IMR-90 (cell line): ENCODE measurements at regions not wholly inside any gene's neighbourhood (a gene's known extent, or its start where the extent isn't known, plus 50 kb on each side); places are given as distances from the start of the nearest gene placed in this dataset.

Experiments used
- ATAC-seq: fragments of 200-7000 bp; cut with Tn5 transposase; 2 replicates; pipeline ENCODE4 v1.9.1; 2020; ENCODE audit warnings: low read depth, mild to moderate bottlenecking, moderate library complexity
- BruUV-seq: library from RNA; stranded (reverse); fragments of 400-500 nt; replicated peaks from 2 replicates; lab custom pipeline; 2021; lab: Mats Ljungman, UMichigan
- CTCF ChIA-PET: fragments of 300-600 bp; formaldehyde crosslinking; extraction: SDS; loops from one replicate; lab custom pipeline; 2021; ENCODE audit warnings: antibody characterized with exemption; lab: Yijun Ruan, JAX
- POLR2A ChIA-PET: fragments of 300-600 bp; sonication (Branson Sonifier 250); formaldehyde crosslinking; loops from one replicate; lab custom pipeline; 2022; ENCODE audit warnings: antibody characterized with exemption; ENCODE audit not compliant: unreplicated experiment; lab: Charles Lee
- DNase-seq: peaks from one replicate; pipeline ENCODE4 v3.0.0; 2013
- H2AFZ ChIP-seq: replicated peaks from 2 replicates; pipeline ENCODE3; 2013; ENCODE audit warnings: low read length, mild to moderate bottlenecking; ENCODE audit not compliant: poor library complexity
- H2AK5ac ChIP-seq: 2 replicates; pipeline ENCODE4 v1.6.1; 2013; ENCODE audit warnings: low read depth, low read length, inconsistent platforms
- H2AK9ac ChIP-seq: replicated peaks from 2 replicates; pipeline ENCODE3; 2013; ENCODE audit warnings: mild to moderate bottlenecking, low read depth, low read length, moderate library complexity; ENCODE audit not compliant: poor library complexity
- H2BK120ac ChIP-seq: 2 replicates; pipeline ENCODE4 v1.6.1; 2013; ENCODE audit warnings: low read depth, low read length, inconsistent platforms
- H2BK15ac ChIP-seq: 3 replicates; pipeline ENCODE4 v1.6.1; 2013; ENCODE audit warnings: low read depth, low read length, inconsistent platforms
- H2BK20ac ChIP-seq: 2 replicates; pipeline ENCODE4 v1.6.1; 2013; ENCODE audit warnings: low read depth, mild to moderate bottlenecking, inconsistent platforms, low read length, moderate library complexity
- H2BK5ac ChIP-seq: 2 replicates; pipeline ENCODE4 v1.6.1; 2013; ENCODE audit warnings: mild to moderate bottlenecking, low read depth, low read length, inconsistent platforms; ENCODE audit not compliant: poor library complexity, severe bottlenecking
- H3K14ac ChIP-seq: replicated peaks from 2 replicates; pipeline ENCODE4 v1.6.1; 2013; ENCODE audit warnings: low read depth, low read length, inconsistent platforms
- H3K18ac ChIP-seq: 2 replicates; pipeline ENCODE4 v1.6.1; 2013; ENCODE audit warnings: low read depth, low read length, control low read depth
- H3K23ac ChIP-seq: 2 replicates; pipeline ENCODE4 v1.6.1; 2013; ENCODE audit warnings: low read depth, low read length, inconsistent platforms
- H3K27ac ChIP-seq: 2 replicates; pipeline ENCODE4 v1.5.1; 2013; ENCODE audit warnings: mild to moderate bottlenecking, control low read depth, low read length; ENCODE audit not compliant: insufficient read depth
- H3K27me3 ChIP-seq: 2 replicates; pipeline ENCODE4 v1.6.1; 2013; ENCODE audit warnings: low read length; ENCODE audit not compliant: control insufficient read depth, insufficient read depth
- H3K36me3 ChIP-seq: 2 replicates; pipeline ENCODE4 v1.6.1; 2013; ENCODE audit warnings: low read length, mixed read lengths; ENCODE audit not compliant: control insufficient read depth, insufficient read depth
- H3K4ac ChIP-seq: 2 replicates; pipeline ENCODE4 v1.6.1; 2013; ENCODE audit warnings: low read depth, low read length, inconsistent platforms
- H3K4me1 ChIP-seq: 2 replicates; pipeline ENCODE4 v1.6.1; 2013; ENCODE audit warnings: low read length, mixed read lengths; ENCODE audit not compliant: control insufficient read depth, insufficient read depth
- H3K4me2 ChIP-seq: 2 replicates; pipeline ENCODE4 v1.6.1; 2013; ENCODE audit warnings: low read depth, mild to moderate bottlenecking, control low read depth, low read length, moderate library complexity
- H3K4me3 ChIP-seq: 2 replicates; pipeline ENCODE4 v1.5.1; 2013; ENCODE audit warnings: low read depth, mild to moderate bottlenecking, control low read depth, low read length, moderate library complexity; ENCODE audit not compliant: insufficient read depth
- H3K56ac ChIP-seq: 2 replicates; pipeline ENCODE4 v1.6.1; 2013; ENCODE audit warnings: low read length, inconsistent platforms; ENCODE audit not compliant: insufficient read depth; ENCODE audit errors: extremely low read depth
- H3K79me1 ChIP-seq, 2 experiments: 2 replicates each; pipeline ENCODE4 v1.6.1; 2013; ENCODE audit warnings: low read length in 2 of 2, inconsistent platforms in 1 of 2, low read depth in 1 of 2
- H3K9ac ChIP-seq: 2 replicates; pipeline ENCODE4 v1.6.1; 2013; ENCODE audit warnings: low read depth, low read length, control low read depth
- H3K9me1 ChIP-seq: 2 replicates; pipeline ENCODE4 v1.6.1; 2013; ENCODE audit warnings: low read length, inconsistent platforms; ENCODE audit not compliant: insufficient read depth
- H3K9me3 ChIP-seq: 2 replicates; pipeline ENCODE4 v1.6.1; 2013; ENCODE audit warnings: low read length; ENCODE audit not compliant: control insufficient read depth, insufficient read depth
- H4K20me1 ChIP-seq: 2 replicates; pipeline ENCODE4 v1.6.1; 2013; ENCODE audit warnings: low read length, inconsistent platforms; ENCODE audit not compliant: insufficient read depth
- H4K5ac ChIP-seq: 2 replicates; pipeline ENCODE4 v1.6.1; 2013; ENCODE audit warnings: mild to moderate bottlenecking, low read depth, low read length, control low read depth
- H4K8ac ChIP-seq, 2 experiments: 2 replicates each; pipeline ENCODE4 v1.6.1; 2013; ENCODE audit warnings: low read depth in 2 of 2, low read length in 2 of 2, control low read depth in 1 of 2, inconsistent platforms in 1 of 2
- H4K91ac ChIP-seq: 2 replicates; pipeline ENCODE4 v1.6.1; 2013; ENCODE audit warnings: low read depth, low read length, inconsistent platforms; ENCODE audit not compliant: insufficient read depth
- BHLHE40 ChIP-seq: fragments of 150-350 bp; IDR thresholded peaks from 2 replicates; pipeline ENCODE4 v1.6.1; 2016; ENCODE audit warnings: mild to moderate bottlenecking, low read depth, low read length
- CEBPB ChIP-seq: IDR thresholded peaks from 2 replicates; pipeline ENCODE4 v1.6.1; 2012; ENCODE audit warnings: low read depth, low read length, improper control_type of control experiment
- CHD1 ChIP-seq: IDR thresholded peaks from 2 replicates; pipeline ENCODE4 v1.6.1; 2012; ENCODE audit warnings: low read depth, low read length, improper control_type of control experiment
- FOS ChIP-seq: fragments of 150-350 bp; IDR thresholded peaks from 2 replicates; pipeline ENCODE4 v1.6.1; 2016; ENCODE audit warnings: low read depth, low read length
- MAFK ChIP-seq: IDR thresholded peaks from 2 replicates; pipeline ENCODE4 v1.6.1; 2012; ENCODE audit warnings: low read depth, low read length, improper control_type of control experiment
- MAZ ChIP-seq: IDR thresholded peaks from 2 replicates; pipeline ENCODE4 v1.6.1; 2012; ENCODE audit warnings: low read depth, mild to moderate bottlenecking, low read length, improper control_type of control experiment, moderate library complexity, borderline replicate concordance
- MXI1 ChIP-seq: IDR thresholded peaks from 2 replicates; pipeline ENCODE4 v1.6.1; 2012; ENCODE audit warnings: low read depth, mild to moderate bottlenecking, low read length, moderate library complexity, borderline replicate concordance
- NFE2L2 ChIP-seq: fragments of 150-350 bp; IDR thresholded peaks from 2 replicates; pipeline ENCODE4 v1.6.1; 2016; ENCODE audit warnings: low read depth, mild to moderate bottlenecking, low read length
- POLR2A ChIP-seq: IDR thresholded peaks from 2 replicates; pipeline ENCODE4 v1.6.1; 2012; ENCODE audit warnings: mild to moderate bottlenecking, low read depth, low read length
- RAD21 ChIP-seq: IDR thresholded peaks from 2 replicates; pipeline ENCODE4 v1.6.1; 2012; ENCODE audit warnings: low read length, improper control_type of control experiment
- RCOR1 ChIP-seq: IDR thresholded peaks from 2 replicates; pipeline ENCODE4 v1.6.1; 2012; ENCODE audit warnings: mild to moderate bottlenecking, low read length, improper control_type of control experiment; ENCODE audit not compliant: insufficient replicate concordance
- RFX5 ChIP-seq: IDR thresholded peaks from 2 replicates; pipeline ENCODE4 v1.8.0; 2012; ENCODE audit warnings: low read depth, mild to moderate bottlenecking, low read length, moderate library complexity
- SMC3 ChIP-seq: fragments of 150-350 bp; IDR thresholded peaks from 2 replicates; pipeline ENCODE4 v1.6.1; 2016; ENCODE audit warnings: low read depth, mild to moderate bottlenecking, antibody characterized with exemption, low read length, moderate library complexity
- WGBS, 2 experiments: methylation state at CpG; one replicate each; pipeline versions ENCODE4 v1.1.5 to v1.1.7; 2013; ENCODE audit warnings: missing lambda C conversion rate in 2 of 2; ENCODE audit not compliant: insufficient read length in 1 of 2; ENCODE audit errors: extremely low coverage in 2 of 2; 5-methylcytosine and 5-hydroxymethylcytosine counted together
- dilution Hi-C: fragments of 300-500 bp; cut with HindIII; formaldehyde crosslinking; loops from one replicate; pipeline ENCODE4 v1.14.3; 2018; ENCODE audit warnings: low sequenced_read_pairs; ENCODE audit not compliant: unreplicated experiment
- in situ Hi-C: fragments of 300-500 bp; cut with MboI; formaldehyde crosslinking; loops from 3 replicates; pipeline ENCODE4 v1.14.3; 2019; ENCODE audit warnings: low sequenced_read_pairs, inconsistent platforms, mixed read lengths
- intact Hi-C: fragments of 100-400 bp; cut with micrococcal nuclease; formaldehyde crosslinking; loops from 2 replicates; pipeline ENCODE4 v1.10.0; 2022
- TF ChIP-seq, protein P1 (sequence below): fragments of 150-350 bp; IDR thresholded peaks from 2 replicates; pipeline ENCODE4 v1.6.1; 2017; ENCODE audit warnings: mild to moderate bottlenecking, antibody characterized with exemption, low read length, low read depth
- TF ChIP-seq, protein P2 (sequence below): conservative IDR thresholded peaks from 2 replicates; pipeline ENCODE4 v1.5.1; 2012; ENCODE audit warnings: mild to moderate bottlenecking, low read depth, low read length, improper control_type of control experiment

DNA sequence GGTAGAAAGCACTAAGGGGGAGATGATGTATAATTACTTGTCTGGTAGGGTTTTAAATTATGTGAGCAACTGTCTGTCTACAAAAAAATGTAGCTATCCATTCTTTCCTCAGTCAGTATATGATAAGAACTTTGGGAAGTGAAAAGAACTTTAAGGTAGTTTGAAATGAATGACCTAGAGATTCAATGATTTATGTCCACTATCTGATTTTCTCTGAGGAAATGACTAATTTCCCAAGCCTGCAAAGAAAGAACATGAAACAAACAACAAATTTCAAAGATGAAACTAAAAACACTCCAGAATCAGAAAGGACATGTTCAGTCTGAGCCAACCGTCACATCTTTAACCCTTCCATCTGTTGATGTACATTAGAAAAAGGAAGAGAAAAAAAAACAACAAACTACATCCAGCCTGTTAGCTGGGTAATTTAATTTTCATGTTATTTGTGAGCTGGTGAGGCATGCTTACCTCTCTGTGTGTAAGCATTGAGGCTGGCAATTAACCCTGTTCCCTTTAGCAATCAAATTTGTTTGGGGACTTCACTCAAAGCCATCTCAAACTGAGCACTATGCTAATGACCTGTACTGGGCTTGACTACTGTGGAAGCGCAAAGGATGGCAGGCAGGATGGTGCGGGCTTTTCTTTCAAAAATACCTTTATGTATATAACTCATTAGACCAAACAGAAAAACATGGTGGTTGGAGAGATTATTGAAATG lies 220.1 kb downstream of the TUSC7 start:
- Histone ChIP-seq H2BK20ac (no peak overlapping the region), H4K20me1 (no peaks in the 10 kb centered on the region), H3K56ac (no peak overlapping the region), H3K9me1 (no peaks in the 10 kb centered on the region), H3K14ac (no peak overlapping the region), H3K4me3 (no peak overlapping the region), H2AK9ac (no peak overlapping the region), H2AK5ac (no peak overlapping the region), H3K4me1 (peaks cover 2% of the 10 kb centered on the region; the same call in 1 of the 2 replicates), H3K4me2 (no peak overlapping the region), H4K91ac (no peak overlapping the region), H2AFZ (no peak overlapping the region), H3K23ac (no peak overlapping the region), H2BK5ac (no peak overlapping the region), H3K9ac (no peak overlapping the region), H2BK120ac (no peak overlapping the region), H3K9me3 (no peaks in the 10 kb centered on the region), H3K18ac (no peak overlapping the region), H4K5ac (no peak overlapping the region), H3K36me3 (no peaks in the 10 kb centered on the region), H3K27me3 (no peaks in the 10 kb centered on the region), H3K27ac (no peak overlapping the region), H2BK15ac (no peak overlapping the region), H3K4ac (no peak overlapping the region), H4K8ac (no peak overlapping the region), H3K79me1 (no peaks in the 10 kb centered on the region)
- in situ Hi-C loops (no loop called here), dilution Hi-C loops (no loop called here), intact Hi-C loops (no loop called here)
- no TSS peak for BruUV-seq
- TF ChIP-seq, protein P1, sequence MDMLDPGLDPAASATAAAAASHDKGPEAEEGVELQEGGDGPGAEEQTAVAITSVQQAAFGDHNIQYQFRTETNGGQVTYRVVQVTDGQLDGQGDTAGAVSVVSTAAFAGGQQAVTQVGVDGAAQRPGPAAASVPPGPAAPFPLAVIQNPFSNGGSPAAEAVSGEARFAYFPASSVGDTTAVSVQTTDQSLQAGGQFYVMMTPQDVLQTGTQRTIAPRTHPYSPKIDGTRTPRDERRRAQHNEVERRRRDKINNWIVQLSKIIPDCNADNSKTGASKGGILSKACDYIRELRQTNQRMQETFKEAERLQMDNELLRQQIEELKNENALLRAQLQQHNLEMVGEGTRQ, result no peak
- TF ChIP-seq RAD21 (no peak), MAZ (no peak), MXI1 (no peak), MAFK (no peak), CEBPB (no peak), POLR2A (no peak), SMC3 (no peak), CHD1 (no peak), NFE2L2 (no peak), RCOR1 (no peak), BHLHE40 (no peak), RFX5 (no peak), FOS (no peak)
- TF ChIP-seq, protein P2, sequence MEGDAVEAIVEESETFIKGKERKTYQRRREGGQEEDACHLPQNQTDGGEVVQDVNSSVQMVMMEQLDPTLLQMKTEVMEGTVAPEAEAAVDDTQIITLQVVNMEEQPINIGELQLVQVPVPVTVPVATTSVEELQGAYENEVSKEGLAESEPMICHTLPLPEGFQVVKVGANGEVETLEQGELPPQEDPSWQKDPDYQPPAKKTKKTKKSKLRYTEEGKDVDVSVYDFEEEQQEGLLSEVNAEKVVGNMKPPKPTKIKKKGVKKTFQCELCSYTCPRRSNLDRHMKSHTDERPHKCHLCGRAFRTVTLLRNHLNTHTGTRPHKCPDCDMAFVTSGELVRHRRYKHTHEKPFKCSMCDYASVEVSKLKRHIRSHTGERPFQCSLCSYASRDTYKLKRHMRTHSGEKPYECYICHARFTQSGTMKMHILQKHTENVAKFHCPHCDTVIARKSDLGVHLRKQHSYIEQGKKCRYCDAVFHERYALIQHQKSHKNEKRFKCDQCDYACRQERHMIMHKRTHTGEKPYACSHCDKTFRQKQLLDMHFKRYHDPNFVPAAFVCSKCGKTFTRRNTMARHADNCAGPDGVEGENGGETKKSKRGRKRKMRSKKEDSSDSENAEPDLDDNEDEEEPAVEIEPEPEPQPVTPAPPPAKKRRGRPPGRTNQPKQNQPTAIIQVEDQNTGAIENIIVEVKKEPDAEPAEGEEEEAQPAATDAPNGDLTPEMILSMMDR, result no peak
- no peak for DNase-seq
- ChIA-PET POLR2A (no interaction called here), CTCF (no interaction called here)
- ATAC-seq, result no peak
- no CpG with 5 or more reads among the region's 3 CpGs for WGBS, 2 experiments
